GM03348 (cell line): ENCODE measurements at regions not wholly inside any gene's neighbourhood (a gene's known extent, or its start where the extent isn't known, plus 50 kb on each side); places are given as distances from the start of the nearest gene placed in this dataset.

Experiments used
- DNase-seq: peaks from one replicate; pipeline ENCODE4 v3.0.0; 2012; ENCODE audit warnings: low spot score

- no peak for DNase-seq
Observed at GRCh38 chr22:49368221-49368975, 459.3 kb downstream of the BRD1 start.

GRCh38 chr22:49367041-49367697 lies 460.5 kb downstream of the BRD1 start:
- DNase-seq = no peak

- DNase-seq = no peak
Observed at GRCh38 chr22:49366437-49366836, 461.2 kb downstream of the BRD1 start.

GRCh38 chr22:49365910-49366309 lies 461.8 kb downstream of the BRD1 start:
- DNase-seq = no peak

- no peak for DNase-seq
Observed at GRCh38 chr22:49365191-49365837, 462.4 kb downstream of the BRD1 start.

GRCh38 chr22:49364398-49364797 lies 463.3 kb downstream of the BRD1 start:
- DNase-seq = no peak

GRCh38 chr22:49363526-49364230 lies 464.0 kb downstream of the BRD1 start:
- no peak for DNase-seq

- DNase-seq = no peak
Observed at GRCh38 chr22:49362211-49362839, 465.3 kb downstream of the BRD1 start.

- no peak for DNase-seq
Observed at GRCh38 chr22:49361164-49361563, 466.5 kb downstream of the BRD1 start.

GRCh38 chr22:49360746-49361145 lies 466.9 kb downstream of the BRD1 start:
- DNase-seq = no peak

- DNase-seq = no peak
Observed at GRCh38 chr22:49359076-49359475, 468.6 kb downstream of the BRD1 start.

GRCh38 chr22:49357661-49358440 lies 469.8 kb downstream of the BRD1 start:
- no peak for DNase-seq

GRCh38 chr22:49356428-49356827 lies 471.2 kb downstream of the BRD1 start:
- DNase-seq = no peak

- DNase-seq = no peak
Observed at GRCh38 chr22:49355211-49355920, 472.3 kb downstream of the BRD1 start.

- no peak for DNase-seq
Observed at GRCh38 chr22:49354516-49355210, 473.0 kb downstream of the BRD1 start.

GRCh38 chr22:49353235-49353634 lies 474.4 kb downstream of the BRD1 start:
- DNase-seq = no peak

GRCh38 chr22:49352361-49353169 lies 475.1 kb downstream of the BRD1 start:
- DNase-seq = no peak

- no peak for DNase-seq
Observed at GRCh38 chr22:49351761-49352227, 475.9 kb downstream of the BRD1 start.
